GM13976 (cell line): ENCODE measurements at regions not wholly inside any gene's neighbourhood (a gene's known extent, or its start where the extent isn't known, plus 50 kb on each side); places are given as distances from the start of the nearest gene placed in this dataset.

ENCODE experiments used
- DNase-seq: peaks from one replicate; pipeline ENCODE4 v3.0.0; 2012; ENCODE audit warnings: low spot score
- CTCF ChIP-seq: IDR thresholded peaks from 2 replicates; pipeline ENCODE4 v1.5.1; 2012; ENCODE audit warnings: borderline replicate concordance, mild to moderate bottlenecking; ENCODE audit not compliant: insufficient read depth; ENCODE audit errors: extremely low read depth, missing control alignments, control extremely low read depth
- in situ Hi-C: fragments of 300-500 bp; cut with MboI; formaldehyde crosslinking; loops from one replicate; pipeline ENCODE4 v1.12.0; 2022; ENCODE audit warnings: low sequenced_read_pairs, mixed read lengths, inconsistent platforms; ENCODE audit not compliant: unreplicated experiment

DNA sequence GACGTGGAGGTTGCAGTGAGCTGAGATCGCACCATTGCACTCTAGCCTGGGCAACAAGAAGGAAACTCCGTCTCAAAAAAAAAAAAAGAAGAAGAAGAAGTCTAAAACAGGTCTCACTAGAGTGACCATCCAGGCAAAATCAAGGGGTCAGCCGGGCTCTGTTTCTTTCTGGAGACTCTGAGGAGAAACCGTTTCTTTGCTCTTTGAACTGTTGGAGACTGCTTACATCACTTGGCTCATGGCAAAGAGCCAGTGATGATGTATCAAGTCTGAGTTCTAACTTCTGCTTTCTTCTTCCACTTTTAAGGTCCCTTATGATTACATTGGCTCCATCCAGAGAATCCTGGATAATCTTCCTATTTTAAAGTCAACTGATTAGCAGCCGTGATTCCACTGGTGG, 306.8 kb downstream of the WDR11 start:
- DNase-seq = no peak

DNA sequence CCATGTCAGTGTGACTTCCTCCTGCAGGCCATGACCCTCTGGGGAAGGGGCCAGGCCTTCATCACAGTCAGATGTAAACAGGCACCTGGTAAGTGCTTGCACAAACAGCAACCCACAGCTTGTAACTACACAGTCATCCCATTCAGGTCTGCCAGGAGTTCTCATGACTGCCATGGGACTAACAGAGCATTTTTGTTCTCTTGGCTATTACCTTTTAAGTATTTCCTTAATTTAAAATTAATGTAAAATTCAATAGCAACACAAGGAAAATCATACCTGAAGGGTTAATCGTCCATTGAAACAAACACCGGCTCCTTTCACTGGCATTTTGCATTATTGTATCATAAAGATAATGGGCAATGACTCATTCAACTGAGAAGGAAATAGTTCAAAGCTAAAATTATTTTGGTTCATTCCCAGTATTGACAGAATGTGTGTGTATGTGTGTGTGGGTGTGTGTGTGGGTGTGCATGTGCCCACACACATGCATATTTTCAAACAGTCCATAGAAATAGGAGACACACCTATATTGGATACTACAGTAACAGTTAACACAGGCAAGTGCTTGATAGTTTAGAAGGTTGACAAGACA, 307.9 kb downstream of the WDR11 start:
- TF ChIP-seq CTCF = no peak
- DNase-seq = no peak
- in situ Hi-C loops = no loop called here

More for the DNA sequence above, 306.8 kb downstream of the WDR11 start:
- in situ Hi-C loops = no loop called here
- TF ChIP-seq CTCF = no peak

- no peak for DNase-seq
- no peak for TF ChIP-seq CTCF
- in situ Hi-C loops = no loop called here
Observed at GRCh38 chr10:121159670-121160069, 308.5 kb downstream of the WDR11 start.

DNA sequence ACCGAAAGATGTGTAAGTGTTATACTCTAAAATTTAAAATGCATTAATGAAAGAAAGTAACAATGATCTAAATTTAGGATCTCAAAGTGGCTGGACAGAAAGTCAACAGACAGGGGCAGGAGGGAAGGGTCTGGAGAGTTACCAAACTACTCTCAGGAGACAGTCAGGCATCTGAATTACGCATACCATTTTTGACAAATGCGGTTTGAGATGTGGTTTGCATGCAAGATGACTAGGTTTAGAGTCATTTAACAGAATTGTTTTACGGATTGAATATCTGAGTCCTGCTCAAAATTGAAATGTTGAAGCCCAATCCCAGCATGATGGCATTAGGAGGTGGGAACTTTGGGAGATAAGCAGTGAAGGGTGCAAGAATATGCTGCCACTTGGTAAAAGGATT, 314.1 kb downstream of the WDR11 start:
- no peak for DNase-seq
- no peak for TF ChIP-seq CTCF
- in situ Hi-C loops = no loop called here

DNA sequence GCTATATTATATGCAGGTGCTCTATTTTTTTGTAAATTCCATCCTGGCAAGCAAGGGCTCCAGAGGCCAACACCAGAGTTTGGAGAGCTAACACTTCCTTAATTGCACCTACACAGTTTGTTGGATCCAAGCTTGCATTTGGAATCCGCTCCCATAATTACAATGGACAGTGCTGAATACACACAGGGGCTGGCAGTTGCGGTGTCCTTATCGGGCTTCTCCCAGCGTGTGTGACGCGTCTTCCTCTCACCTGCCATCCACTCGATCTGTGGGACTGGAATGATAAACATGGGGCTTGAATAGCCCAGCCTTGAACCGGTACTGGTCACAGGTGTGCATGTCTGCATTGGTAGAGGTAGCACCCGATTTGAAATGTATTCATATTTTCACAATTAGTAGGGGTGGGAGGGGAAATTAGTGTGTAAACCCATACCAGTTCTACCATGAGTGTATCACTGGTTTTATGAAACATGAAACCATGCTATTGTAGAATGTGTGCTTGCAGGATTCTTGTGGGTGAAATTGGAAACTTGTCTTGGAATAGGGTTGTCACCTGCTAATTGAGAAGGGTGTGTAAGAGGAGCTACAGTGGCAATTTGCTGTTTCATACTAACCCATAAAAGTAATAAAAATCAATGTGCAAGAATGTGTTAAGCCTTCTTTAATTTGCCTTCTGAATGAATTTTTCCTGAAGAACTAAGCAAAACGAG, 316.5 kb downstream of the WDR11 start:
- TF ChIP-seq CTCF = no peak
- in situ Hi-C loops = no loop called here
- DNase-seq = no peak

DNA sequence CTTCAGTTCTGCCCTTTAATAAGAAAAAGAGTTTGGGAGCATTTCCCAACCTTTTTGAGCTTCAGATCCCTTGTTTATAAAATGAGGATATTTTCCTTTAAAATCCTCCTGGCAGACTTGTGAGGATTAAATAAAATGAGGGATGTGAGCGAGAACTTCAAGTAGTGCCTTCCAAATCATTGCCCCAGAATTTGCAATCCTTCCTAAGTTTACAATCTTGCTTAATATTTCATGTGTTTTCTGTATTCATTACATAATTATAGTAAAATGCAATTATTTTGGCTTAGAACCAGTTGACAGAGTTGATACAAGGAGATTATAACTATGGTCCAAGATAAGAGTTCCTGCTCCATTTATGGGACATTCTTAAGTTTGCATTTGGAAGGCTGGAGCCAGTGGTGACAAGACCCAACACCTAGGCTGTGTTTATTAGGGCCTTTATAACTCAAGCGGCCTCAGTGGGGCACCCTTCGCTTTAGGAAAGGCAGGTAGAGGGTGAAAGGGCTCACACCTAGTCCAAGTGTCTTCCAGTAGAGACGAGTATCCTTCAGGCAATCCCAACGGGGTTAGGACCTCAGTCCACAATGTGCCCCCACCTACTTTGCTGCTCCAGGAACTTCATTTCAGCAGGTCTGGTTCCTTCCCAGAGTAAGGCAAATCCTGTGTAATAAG, 317.5 kb downstream of the WDR11 start:
- in situ Hi-C loops = no loop called here
- TF ChIP-seq CTCF = no peak
- DNase-seq = no peak

DNA sequence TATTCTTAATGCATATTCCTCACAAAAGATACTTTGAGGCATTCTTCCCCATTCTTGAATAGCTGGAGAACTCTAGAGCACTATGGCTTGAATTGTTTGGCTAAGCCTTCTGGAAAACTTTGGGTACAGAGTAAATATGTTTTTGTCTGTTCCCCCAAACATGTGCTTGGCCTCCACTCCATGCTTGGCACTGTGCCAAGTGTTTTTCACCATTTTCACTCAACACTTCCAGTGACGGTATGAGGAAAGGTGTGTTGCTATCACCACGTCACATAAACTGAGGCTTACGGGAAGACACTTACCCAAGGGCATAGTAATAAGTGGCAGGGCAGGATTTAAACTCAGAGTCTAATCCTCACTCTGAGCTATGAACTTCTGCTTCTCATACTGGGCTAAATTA, 318.2 kb downstream of the WDR11 start:
- DNase-seq = no peak
- TF ChIP-seq CTCF = no peak
- in situ Hi-C loops = no loop called here
